ENCODE measurements at regions not wholly inside any gene's neighbourhood (a gene's known extent, or its start where the extent isn't known, plus 50 kb on each side); places are given as distances from the start of the nearest gene placed in this dataset.

GRCh38 chr10:57113545-57113944 lies 752.5 kb upstream of the ZWINT start:
- Histone ChIP-seq H3K27ac (ENCODE audit: low read length) (no peak overlapping the region), H3K4me3 (ENCODE audit: low read depth in 2 of 2, low read length in 2 of 2) (no peak overlapping the region), H3K36me3 (ENCODE audit: control insufficient read depth, insufficient read depth, low read length) (no peaks in the 10 kb centered on the region), H3K4me1 (ENCODE audit: control insufficient read depth, insufficient read depth, low read length) (no peaks in the 10 kb centered on the region), H3K27me3 (ENCODE audit: control insufficient read depth, insufficient read depth, low read length) (no peaks in the 10 kb centered on the region), H3K9me3 (ENCODE audit: control insufficient read depth, insufficient read depth, low read depth, low read length) (peaks cover 6% of the 10 kb centered on the region; the same call in 1 of the 2 replicates)
- ChIA-PET CTCF (no interaction called here), POLR2A (no interaction called here)
- BruUV-seq (replicated peaks): no TSS peak
- no peak for ATAC-seq
- in situ Hi-C loops (cut with HindIII; ENCODE audit: low pct_unique_long_range_greater_than_20kb, low sequenced_read_pairs) (no loop called here), intact Hi-C loops (cut with micrococcal nuclease; ENCODE audit: unreplicated experiment) (no loop called here)
- no peak for DNase-seq (ENCODE audit: low read depth, low spot score)
- TF ChIP-seq REST (IDR thresholded peaks at IDR 0.05; ENCODE audit: insufficient read depth in 1 of 2, low read depth in 2 of 2, low read length in 1 of 2): no peak

GRCh38 chr10:57102236-57102635 lies 741.2 kb upstream of the ZWINT start:
- TF ChIP-seq REST (IDR thresholded peaks at IDR 0.05; ENCODE audit: insufficient read depth in 1 of 2, low read depth in 2 of 2, low read length in 1 of 2): no peak
- TF ChIP-seq TCF7L2 (IDR thresholded peaks at IDR 0.05; ENCODE audit: low read depth, low read length): no peak
- no peak for TF ChIP-seq POLR2AphosphoS5 (IDR thresholded peaks at IDR 0.05; ENCODE audit: low read depth, low read length)
- no peak for TF ChIP-seq CTCF (IDR thresholded peaks at IDR 0.05)
- no peak for TF ChIP-seq SIN3A (IDR thresholded peaks at IDR 0.05; ENCODE audit: borderline replicate concordance, insufficient read depth, low read depth, low read length)
- in situ Hi-C loops (cut with HindIII; ENCODE audit: low pct_unique_long_range_greater_than_20kb, low sequenced_read_pairs): no loop called here
- DNase-seq (ENCODE audit: low read depth, low spot score): no peak
- Histone ChIP-seq H3K4me1 (ENCODE audit: control insufficient read depth, insufficient read depth, low read length) (no peaks in the 10 kb centered on the region), H3K36me3 (ENCODE audit: control insufficient read depth, insufficient read depth, low read length) (no peaks in the 10 kb centered on the region), H3K4me3 (ENCODE audit: low read depth in 2 of 2, low read length in 2 of 2) (no peak overlapping the region), H3K27ac (ENCODE audit: low read length) (no peak overlapping the region), H3K9me3 (ENCODE audit: control insufficient read depth, insufficient read depth, low read depth, low read length) (no peaks in the 10 kb centered on the region), H3K27me3 (ENCODE audit: control insufficient read depth, insufficient read depth, low read length) (no peaks in the 10 kb centered on the region)
- intact Hi-C loops (cut with micrococcal nuclease; ENCODE audit: unreplicated experiment): no loop called here
- no peak for ATAC-seq
- ChIA-PET POLR2A (no interaction called here), CTCF (no interaction called here)
- no TSS peak for BruUV-seq (replicated peaks)

Measured in Panc1 (cell line).